CD4-positive, alpha-beta T cell treated with Interleukin-17A for 4 hours (primary cell): ENCODE measurements at regions not wholly inside any gene's neighbourhood (a gene's known extent, or its start where the extent isn't known, plus 50 kb on each side); places are given as distances from the start of the nearest gene placed in this dataset.
"Not testable (repeated sequence)": the region's sequence is repeated elsewhere in the genome, so short reads cannot be mapped to it uniquely, and the experiment has no call there.

Experiments used
- DNase-seq: peaks from one replicate; pipeline ENCODE4 v3.0.0-alpha.2; 2020; ENCODE audit warnings: mixed read lengths

- DNase-seq, result not testable (repeated sequence)
Observed at GRCh38 chr2:111291566-111291965, 170.9 kb downstream of the BCL2L11 start.

- not testable (repeated sequence) for DNase-seq
Observed at GRCh38 chr2:111292232-111292968, 171.7 kb downstream of the BCL2L11 start.

GRCh38 chr2:111294699-111295098, 174.0 kb downstream of the BCL2L11 start:
- not testable (repeated sequence) for DNase-seq

- not testable (repeated sequence) for DNase-seq
Observed at GRCh38 chr2:111296122-111296804, 175.5 kb downstream of the BCL2L11 start.

- not testable (repeated sequence) for DNase-seq
Observed at GRCh38 chr2:111297128-111297527, 176.4 kb downstream of the BCL2L11 start.

GRCh38 chr2:111298927-111299326, 178.2 kb downstream of the BCL2L11 start:
- DNase-seq, result not testable (repeated sequence)

GRCh38 chr2:111299635-111300034, 178.9 kb downstream of the BCL2L11 start:
- DNase-seq, result not testable (repeated sequence)

- not testable (repeated sequence) for DNase-seq
Observed at GRCh38 chr2:111301677-111302076, 181.0 kb downstream of the BCL2L11 start.

- DNase-seq, result not testable (repeated sequence)
Observed at GRCh38 chr2:111302397-111303218, 181.9 kb downstream of the BCL2L11 start.

GRCh38 chr2:111307302-111307701, 186.6 kb downstream of the BCL2L11 start:
- DNase-seq, result not testable (repeated sequence)

- not testable (repeated sequence) for DNase-seq
Observed at GRCh38 chr2:111309231-111310075, 188.7 kb downstream of the BCL2L11 start.

GRCh38 chr2:111310395-111310794, 189.7 kb downstream of the BCL2L11 start:
- not testable (repeated sequence) for DNase-seq

GRCh38 chr2:111311568-111311967, 190.9 kb downstream of the BCL2L11 start:
- DNase-seq, result not testable (repeated sequence)

GRCh38 chr2:111312897-111313607, 192.3 kb downstream of the BCL2L11 start:
- not testable (repeated sequence) for DNase-seq

GRCh38 chr2:111313711-111314110, 193.0 kb downstream of the BCL2L11 start:
- not testable (repeated sequence) for DNase-seq

- not testable (repeated sequence) for DNase-seq
Observed at GRCh38 chr2:111315188-111315917, 194.6 kb downstream of the BCL2L11 start.

- not testable (repeated sequence) for DNase-seq
Observed at GRCh38 chr2:111316221-111316741, 195.6 kb downstream of the BCL2L11 start.

- not testable (repeated sequence) for DNase-seq
Observed at GRCh38 chr2:111316881-111317549, 196.3 kb downstream of the BCL2L11 start.

GRCh38 chr2:111319552-111319951, 198.8 kb downstream of the BCL2L11 start:
- not testable (repeated sequence) for DNase-seq

- DNase-seq, result not testable (repeated sequence)
Observed at GRCh38 chr2:111320264-111320663, 199.6 kb downstream of the BCL2L11 start.
